Adrenal gland (tissue), 5 donors: ENCODE measurements at regions not wholly inside any gene's neighbourhood (a gene's known extent, or its start where the extent isn't known, plus 50 kb on each side); places are given as distances from the start of the nearest gene placed in this dataset.

ENCODE experiments used
- CTCF ChIP-seq, 6 experiments: fragments of 450-650 bp in 4 of 6; fragments of 200-600 bp in 2 of 6; sonication (generic) in 1 of 6; IDR thresholded peaks; 1 replicate in 5 of 6; 2 replicates in 1 of 6; pipeline versions ENCODE4 v1.5.1 to v1.8.0; 2016 to 2021; ENCODE audit warnings: antibody characterized with exemption in 6 of 6, mild to moderate bottlenecking in 2 of 6, moderate library complexity in 1 of 6
- POLR2A ChIP-seq, 2 donors: fragments of 450-650 bp; IDR thresholded peaks; one replicate each; pipeline ENCODE4 v1.6.1; 2017; ENCODE audit warnings: antibody characterized with exemption in 2 of 2, mild to moderate bottlenecking in 2 of 2, moderate library complexity in 1 of 2
- donor health status: DM: no; HTN: no; CAD: no.

GRCh38 chr2:235391921-235392615 lies 101.8 kb upstream of the AGAP1 start:
- TF ChIP-seq POLR2A (IDR thresholded peaks at IDR 0.05) (no peak), CTCF (IDR thresholded peaks at IDR 0.05) (no peak)
